ENCODE measurements at regions not wholly inside any gene's neighbourhood (a gene's known extent, or its start where the extent isn't known, plus 50 kb on each side); places are given as distances from the start of the nearest gene placed in this dataset.

GRCh38 chr12:89762498-89763170, 54.0 kb upstream of the ATP2B1 start:
- no peak overlapping the region for H3K27ac Mint-ChIP-seq
- no peak overlapping the region for H3K4me3 Mint-ChIP-seq
- no peaks in the 10 kb centered on the region for H3K9me3 Mint-ChIP-seq
- H3K4me1 Mint-ChIP-seq (ENCODE audit: low read depth), result peaks cover 7% of the 10 kb centered on the region
- peaks cover 5% of the 10 kb centered on the region; the same call in 1 of the 2 replicates for H3K36me3 Mint-ChIP-seq (ENCODE audit: low read depth)
- TF ChIP-seq CTCF (IDR thresholded peaks at IDR 0.05), result no peak
- H3K27me3 Mint-ChIP-seq (ENCODE audit: insufficient read depth), result no peaks in the 10 kb centered on the region
- DNase-seq, result no peak

- Mint-ChIP-seq H3K36me3 (ENCODE audit: low read depth) (peaks cover 5% of the 10 kb centered on the region; the same call in 1 of the 2 replicates), H3K4me1 (ENCODE audit: low read depth) (peaks cover 26% of the 10 kb centered on the region), H3K27me3 (ENCODE audit: insufficient read depth) (no peaks in the 10 kb centered on the region), H3K4me3 (no peak overlapping the region), H3K27ac (no peak overlapping the region), H3K9me3 (no peaks in the 10 kb centered on the region)
- no peak for DNase-seq
- TF ChIP-seq CTCF (IDR thresholded peaks at IDR 0.05), result no peak
These were observed 52.1 kb upstream of the ATP2B1 start for GRCh38 chr12:89760783-89761182.
